Thoracic aorta (tissue), 2 donors: ENCODE measurements at regions not wholly inside any gene's neighbourhood (a gene's known extent, or its start where the extent isn't known, plus 50 kb on each side); places are given as distances from the start of the nearest gene placed in this dataset.

ENCODE experiments used
- ATAC-seq: fragments of 150-250 bp; one replicate; pipeline ENCODE4 v1.8.0; 2017; ENCODE audit warnings: low read depth; ENCODE audit not compliant: insufficient number of reproducible peaks, low FRiP score
- DNase-seq: peaks from one replicate; pipeline ENCODE4 v3.0.0-alpha.2; 2020; ENCODE audit warnings: low spot score
- H3K27ac ChIP-seq, 2 donors: fragments of 200-600 bp; sonication (generic); 1 replicate in 1 of 2; 2 replicates in 1 of 2; pipeline ENCODE4 v1.5.1; 2016; ENCODE audit warnings: mild to moderate bottlenecking in 2 of 2, moderate library complexity in 2 of 2
- H3K27me3 ChIP-seq: fragments of 200-600 bp; sonication (generic); replicated peaks from 2 replicates; pipeline ENCODE4 v1.6.0; 2016; ENCODE audit warnings: mild to moderate bottlenecking; ENCODE audit not compliant: insufficient read depth
- H3K36me3 ChIP-seq: fragments of 200-600 bp; sonication (generic); one replicate; pipeline ENCODE4 v1.5.1; 2016
- H3K4me1 ChIP-seq, 2 donors: fragments of 200-600 bp; sonication (generic); 1 replicate in 1 of 2; 2 replicates in 1 of 2; pipeline versions ENCODE4 v1.5.1 to v1.6.0; 2016; ENCODE audit warnings: low read depth in 2 of 2, mild to moderate bottlenecking in 1 of 2; ENCODE audit not compliant: control insufficient read depth in 1 of 2
- H3K4me3 ChIP-seq: fragments of 200-600 bp; sonication (generic); 2 replicates; pipeline ENCODE4 v1.5.1; 2016; ENCODE audit warnings: mild to moderate bottlenecking
- H3K9me3 ChIP-seq: fragments of 200-600 bp; sonication (generic); 2 replicates; pipeline ENCODE4 v1.5.1; 2016
- TF ChIP-seq, protein P1 (sequence below): fragments of 200-600 bp; sonication (generic); IDR thresholded peaks from one replicate; pipeline ENCODE4 v1.5.1; 2019; ENCODE audit warnings: antibody characterized with exemption

DNA sequence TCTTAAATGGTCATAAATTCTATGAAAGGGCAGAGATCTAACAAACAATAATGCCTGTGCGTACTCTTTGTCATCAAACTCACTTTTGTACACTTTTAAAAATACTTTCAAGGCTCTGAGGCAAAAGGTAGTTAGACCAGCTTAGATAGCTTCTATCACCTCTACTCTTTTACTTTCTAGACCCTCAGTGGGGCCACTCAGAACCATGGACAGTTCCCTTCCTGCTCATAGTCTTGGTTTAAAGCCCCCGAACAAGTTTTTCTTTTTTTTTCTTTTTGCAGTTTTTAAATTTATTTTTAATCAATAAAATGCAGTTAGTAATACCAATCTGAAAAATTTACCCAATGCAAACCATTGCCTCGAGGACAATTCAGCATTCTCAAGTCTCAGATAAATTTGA is 460.5 kb upstream of the CNKSR2 start:
- Histone ChIP-seq H3K4me3 (no peak overlapping the region), H3K4me1 (no peaks in the 10 kb centered on the region), H3K27me3 (no peaks in the 10 kb centered on the region), H3K27ac (no peak overlapping the region), H3K9me3 (no peaks in the 10 kb centered on the region), H3K36me3 (no peaks in the 10 kb centered on the region)
- DNase-seq (no peak), ATAC-seq (no peak)
- TF ChIP-seq, protein P1, sequence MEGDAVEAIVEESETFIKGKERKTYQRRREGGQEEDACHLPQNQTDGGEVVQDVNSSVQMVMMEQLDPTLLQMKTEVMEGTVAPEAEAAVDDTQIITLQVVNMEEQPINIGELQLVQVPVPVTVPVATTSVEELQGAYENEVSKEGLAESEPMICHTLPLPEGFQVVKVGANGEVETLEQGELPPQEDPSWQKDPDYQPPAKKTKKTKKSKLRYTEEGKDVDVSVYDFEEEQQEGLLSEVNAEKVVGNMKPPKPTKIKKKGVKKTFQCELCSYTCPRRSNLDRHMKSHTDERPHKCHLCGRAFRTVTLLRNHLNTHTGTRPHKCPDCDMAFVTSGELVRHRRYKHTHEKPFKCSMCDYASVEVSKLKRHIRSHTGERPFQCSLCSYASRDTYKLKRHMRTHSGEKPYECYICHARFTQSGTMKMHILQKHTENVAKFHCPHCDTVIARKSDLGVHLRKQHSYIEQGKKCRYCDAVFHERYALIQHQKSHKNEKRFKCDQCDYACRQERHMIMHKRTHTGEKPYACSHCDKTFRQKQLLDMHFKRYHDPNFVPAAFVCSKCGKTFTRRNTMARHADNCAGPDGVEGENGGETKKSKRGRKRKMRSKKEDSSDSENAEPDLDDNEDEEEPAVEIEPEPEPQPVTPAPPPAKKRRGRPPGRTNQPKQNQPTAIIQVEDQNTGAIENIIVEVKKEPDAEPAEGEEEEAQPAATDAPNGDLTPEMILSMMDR, result no peak

DNA sequence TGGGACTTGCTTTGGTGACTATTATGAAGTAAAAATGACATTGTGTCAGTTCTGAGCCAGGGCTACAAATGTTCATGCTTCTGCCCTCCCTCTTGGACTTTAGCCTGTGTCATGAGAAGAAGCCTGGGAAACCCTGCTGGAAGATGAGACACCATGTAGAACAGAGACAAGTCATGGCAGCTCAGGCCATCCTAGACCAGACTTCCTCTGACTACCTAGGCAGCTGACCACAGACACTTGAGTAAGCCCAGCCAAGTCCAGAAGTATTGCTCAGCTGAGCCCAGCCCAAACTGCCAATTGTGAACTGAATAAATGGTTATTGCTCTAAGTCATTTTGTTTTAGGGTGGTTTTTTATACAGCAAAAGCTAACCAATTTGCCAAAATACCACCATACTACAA is 467.6 kb upstream of the CNKSR2 start:
- Histone ChIP-seq H3K27me3 (no peaks in the 10 kb centered on the region), H3K27ac (no peak overlapping the region), H3K4me3 (no peak overlapping the region), H3K9me3 (no peaks in the 10 kb centered on the region), H3K36me3 (no peaks in the 10 kb centered on the region), H3K4me1 (no peaks in the 10 kb centered on the region)
- TF ChIP-seq, protein P1, result no peak
- DNase-seq (no peak), ATAC-seq (no peak)

DNA sequence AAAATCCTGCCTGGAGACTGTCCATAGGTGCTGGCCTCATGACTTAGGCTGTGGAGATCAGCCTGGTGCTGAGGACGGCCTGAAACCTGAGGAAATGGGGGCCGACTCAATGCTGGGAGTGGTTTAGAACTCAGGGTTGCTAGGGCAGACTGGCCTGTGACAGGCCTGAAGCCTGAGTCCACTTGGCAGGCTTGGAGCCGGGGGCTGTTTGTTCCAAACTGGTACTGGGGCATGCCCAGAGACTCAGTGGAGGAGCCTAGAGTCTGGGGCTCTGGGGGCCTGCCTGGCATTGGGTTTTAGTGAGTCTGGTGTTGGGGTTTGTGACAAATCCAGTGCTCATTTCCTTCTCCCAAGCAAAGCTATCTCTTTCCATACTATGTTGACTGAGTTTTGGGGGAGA is 489.7 kb upstream of the CNKSR2 start:
- Histone ChIP-seq H3K36me3 (no peaks in the 10 kb centered on the region), H3K27me3 (no peaks in the 10 kb centered on the region), H3K9me3 (no peaks in the 10 kb centered on the region), H3K4me1 (no peaks in the 10 kb centered on the region), H3K27ac (no peak overlapping the region), H3K4me3 (no peak overlapping the region)
- DNase-seq (no peak), ATAC-seq (no peak)
- TF ChIP-seq, protein P1, result no peak

DNA sequence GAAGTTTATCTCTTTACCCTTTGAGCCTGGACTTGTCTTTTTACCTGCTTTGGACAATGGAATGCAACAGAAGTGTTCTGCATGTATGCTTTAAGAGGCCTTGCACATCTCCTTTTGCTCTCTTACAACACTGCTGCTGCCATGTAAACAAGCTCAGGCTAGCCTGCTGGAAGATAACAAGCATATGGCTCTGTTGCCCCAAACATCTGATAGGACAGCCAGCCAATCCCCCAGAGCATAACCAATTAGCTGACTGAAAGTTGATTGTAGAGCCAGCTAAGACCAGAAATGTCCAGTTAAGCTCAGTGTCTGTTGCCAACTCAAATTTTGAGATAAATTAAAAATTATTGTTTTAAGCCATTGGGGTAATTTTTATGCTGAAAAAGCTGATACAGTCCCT is 510.6 kb upstream of the CNKSR2 start:
- no peaks in the 10 kb centered on the region for H3K9me3 ChIP-seq
- H3K4me3 ChIP-seq, result no peak overlapping the region
- no peaks in the 10 kb centered on the region for H3K4me1 ChIP-seq
- H3K36me3 ChIP-seq, result no peaks in the 10 kb centered on the region
- no peak overlapping the region for H3K27ac ChIP-seq
- H3K27me3 ChIP-seq, result no peaks in the 10 kb centered on the region
- TF ChIP-seq, protein P1, result no peak
- DNase-seq, result no peak
- ATAC-seq, result no peak

DNA sequence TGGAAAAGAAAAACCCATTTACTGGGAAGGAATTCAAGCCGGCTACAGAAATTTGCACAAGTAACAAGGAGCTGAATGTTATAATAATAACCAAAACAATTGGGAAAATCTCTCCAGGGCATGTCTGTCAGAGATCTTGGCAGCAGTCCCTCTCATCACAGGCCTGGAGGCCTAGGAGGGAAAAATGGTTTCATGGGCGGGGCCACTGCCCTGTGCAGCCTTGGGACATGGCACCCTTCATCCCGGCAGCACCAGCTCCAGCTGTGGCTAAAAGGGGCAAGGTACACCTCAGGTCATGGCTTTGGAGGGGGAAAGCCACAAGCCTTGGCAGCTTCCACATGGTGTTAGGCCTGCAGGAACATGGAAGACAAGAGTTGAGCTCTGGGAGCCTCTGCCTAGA is 513.1 kb upstream of the CNKSR2 start:
- TF ChIP-seq, protein P1, result no peak
- no peak overlapping the region for H3K4me3 ChIP-seq
- DNase-seq (no peak), ATAC-seq (no peak)
- H3K27me3 ChIP-seq, result no peaks in the 10 kb centered on the region
- no peaks in the 10 kb centered on the region for H3K4me1 ChIP-seq
- no peak overlapping the region for H3K27ac ChIP-seq
- no peaks in the 10 kb centered on the region for H3K36me3 ChIP-seq
- H3K9me3 ChIP-seq, result no peaks in the 10 kb centered on the region
